A673 (cell line): ENCODE measurements at regions not wholly inside any gene's neighbourhood (a gene's known extent, or its start where the extent isn't known, plus 50 kb on each side); places are given as distances from the start of the nearest gene placed in this dataset.

Source experiments
- EZH2 ChIP-seq: fragments of 200-600 bp; sonication (generic); IDR thresholded peaks from 2 replicates; pipeline ENCODE4 v1.6.1; 2017; ENCODE audit warnings: borderline replicate concordance, low read depth, mild to moderate bottlenecking, mixed read lengths, antibody characterized with exemption, low read length; ENCODE audit not compliant: poor library complexity, severe bottlenecking
- TF ChIP-seq, protein P1 (sequence below): fragments of 300-800, 200-600 bp; sonication (generic); conservative IDR thresholded peaks from 2 replicates; pipeline ENCODE4 v1.5.1; 2017; ENCODE audit warnings: low read depth, mild to moderate bottlenecking, antibody characterized with exemption, low read length, moderate library complexity, mixed read lengths

- TF ChIP-seq EZH2: no peak
- TF ChIP-seq, protein P1, sequence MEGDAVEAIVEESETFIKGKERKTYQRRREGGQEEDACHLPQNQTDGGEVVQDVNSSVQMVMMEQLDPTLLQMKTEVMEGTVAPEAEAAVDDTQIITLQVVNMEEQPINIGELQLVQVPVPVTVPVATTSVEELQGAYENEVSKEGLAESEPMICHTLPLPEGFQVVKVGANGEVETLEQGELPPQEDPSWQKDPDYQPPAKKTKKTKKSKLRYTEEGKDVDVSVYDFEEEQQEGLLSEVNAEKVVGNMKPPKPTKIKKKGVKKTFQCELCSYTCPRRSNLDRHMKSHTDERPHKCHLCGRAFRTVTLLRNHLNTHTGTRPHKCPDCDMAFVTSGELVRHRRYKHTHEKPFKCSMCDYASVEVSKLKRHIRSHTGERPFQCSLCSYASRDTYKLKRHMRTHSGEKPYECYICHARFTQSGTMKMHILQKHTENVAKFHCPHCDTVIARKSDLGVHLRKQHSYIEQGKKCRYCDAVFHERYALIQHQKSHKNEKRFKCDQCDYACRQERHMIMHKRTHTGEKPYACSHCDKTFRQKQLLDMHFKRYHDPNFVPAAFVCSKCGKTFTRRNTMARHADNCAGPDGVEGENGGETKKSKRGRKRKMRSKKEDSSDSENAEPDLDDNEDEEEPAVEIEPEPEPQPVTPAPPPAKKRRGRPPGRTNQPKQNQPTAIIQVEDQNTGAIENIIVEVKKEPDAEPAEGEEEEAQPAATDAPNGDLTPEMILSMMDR: no peak
These were observed 148.1 kb upstream of the KCTD3 start for GRCh38 chr1:215418876-215419447.
